ENCODE measurements at regions not wholly inside any gene's neighbourhood (a gene's known extent, or its start where the extent isn't known, plus 50 kb on each side); places are given as distances from the start of the nearest gene placed in this dataset.
"Not testable (repeated sequence)": the region's sequence is repeated elsewhere in the genome, so short reads cannot be mapped to it uniquely, and the experiment has no call there.

GRCh38 chr18:15004270-15004973 lies 256.4 kb downstream of the ANKRD30B start:
- not testable (repeated sequence) for H3K4me3 Mint-ChIP-seq; ATAC-seq (ENCODE audit: low read depth in 2 of 2); H3K36me3 Mint-ChIP-seq

GRCh38 chr18:15005313-15006130 lies 257.6 kb downstream of the ANKRD30B start:
- Mint-ChIP-seq H3K4me3 (no peak overlapping the region), H3K27ac (no peak overlapping the region), H3K36me3 (peaks cover 0 to 8% of the 10 kb centered on the region in 2 donors), H3K9me3 (peaks cover 0 to 13% (median 4%) of the 10 kb centered on the region in 7 donors), H3K4me1 (no peaks in the 10 kb centered on the region), H3K27me3 (no peaks in the 10 kb centered on the region)
- ATAC-seq (ENCODE audit: low read depth in 2 of 2) (no peak), DNase-seq (no peak)

More at GRCh38 chr18:15004270-15004973, 256.4 kb downstream of the ANKRD30B start:
- DNase-seq, H3K27me3 Mint-ChIP-seq, H3K27ac Mint-ChIP-seq, H3K4me1 Mint-ChIP-seq: not testable (repeated sequence)
- peaks cover 0 to 13% (median 3%) of the 10 kb centered on the region in 7 donors for H3K9me3 Mint-ChIP-seq

- H3K4me1 Mint-ChIP-seq; H3K4me3 Mint-ChIP-seq; H3K27ac Mint-ChIP-seq; ATAC-seq (ENCODE audit: low read depth in 2 of 2); H3K36me3 Mint-ChIP-seq; H3K27me3 Mint-ChIP-seq; DNase-seq: not testable (repeated sequence)
- H3K9me3 Mint-ChIP-seq, result peaks cover 0 to 13% (median 6%) of the 10 kb centered on the region in 7 donors
These were observed 258.6 kb downstream of the ANKRD30B start for GRCh38 chr18:15006616-15007015.

- not testable (repeated sequence) for H3K4me1 Mint-ChIP-seq; H3K4me3 Mint-ChIP-seq; H3K27me3 Mint-ChIP-seq; H3K36me3 Mint-ChIP-seq; H3K27ac Mint-ChIP-seq; H3K9me3 Mint-ChIP-seq; ATAC-seq (ENCODE audit: low read depth in 2 of 2); DNase-seq
These were observed 278.1 kb downstream of the ANKRD30B start for GRCh38 chr18:15026041-15026440.

GRCh38 chr18:15028037-15028436 lies 280.1 kb downstream of the ANKRD30B start:
- not testable (repeated sequence) for DNase-seq; ATAC-seq (ENCODE audit: low read depth in 2 of 2); H3K36me3 Mint-ChIP-seq; H3K27me3 Mint-ChIP-seq; H3K4me3 Mint-ChIP-seq; H3K27ac Mint-ChIP-seq; H3K9me3 Mint-ChIP-seq; H3K4me1 Mint-ChIP-seq

- not testable (repeated sequence) for ATAC-seq (ENCODE audit: low read depth in 2 of 2); DNase-seq; H3K4me1 Mint-ChIP-seq; H3K27me3 Mint-ChIP-seq; H3K36me3 Mint-ChIP-seq; H3K27ac Mint-ChIP-seq; H3K9me3 Mint-ChIP-seq; H3K4me3 Mint-ChIP-seq
These were observed 312.4 kb downstream of the ANKRD30B start for GRCh38 chr18:15060279-15060880.

- not testable (repeated sequence) for DNase-seq; ATAC-seq (ENCODE audit: low read depth in 2 of 2); H3K36me3 Mint-ChIP-seq; H3K4me1 Mint-ChIP-seq; H3K4me3 Mint-ChIP-seq; H3K27me3 Mint-ChIP-seq; H3K9me3 Mint-ChIP-seq; H3K27ac Mint-ChIP-seq
These were observed 313.4 kb downstream of the ANKRD30B start for GRCh38 chr18:15061289-15061896.

GRCh38 chr18:15066434-15066833 lies 318.5 kb downstream of the ANKRD30B start:
- not testable (repeated sequence) for H3K9me3 Mint-ChIP-seq; H3K4me1 Mint-ChIP-seq; ATAC-seq (ENCODE audit: low read depth in 2 of 2); H3K4me3 Mint-ChIP-seq; H3K36me3 Mint-ChIP-seq; H3K27ac Mint-ChIP-seq; DNase-seq; H3K27me3 Mint-ChIP-seq

- not testable (repeated sequence) for DNase-seq; H3K4me3 Mint-ChIP-seq; H3K9me3 Mint-ChIP-seq; ATAC-seq (ENCODE audit: low read depth in 2 of 2); H3K36me3 Mint-ChIP-seq; H3K27ac Mint-ChIP-seq; H3K27me3 Mint-ChIP-seq; H3K4me1 Mint-ChIP-seq
These were observed 323.3 kb downstream of the ANKRD30B start for GRCh38 chr18:15071311-15071710.
